ENCODE measurements at regions not wholly inside any gene's neighbourhood (a gene's known extent, or its start where the extent isn't known, plus 50 kb on each side); places are given as distances from the start of the nearest gene placed in this dataset.

- DNase-seq (ENCODE audit: low read depth), result no peak
Observed at GRCh38 chr6:95501032-95501904, 76.1 kb upstream of the MANEA start.

GRCh38 chr6:95503568-95503967, 73.8 kb upstream of the MANEA start:
- no peak for DNase-seq (ENCODE audit: low read depth)

GRCh38 chr6:95511404-95511803, 65.9 kb upstream of the MANEA start:
- DNase-seq (ENCODE audit: low read depth), result no peak

GRCh38 chr6:95515975-95516374, 61.4 kb upstream of the MANEA start:
- no peak for DNase-seq (ENCODE audit: low read depth)

- DNase-seq (ENCODE audit: low read depth), result no peak
Observed at GRCh38 chr6:95517004-95517403, 60.3 kb upstream of the MANEA start.

GRCh38 chr6:95517568-95517967, 59.8 kb upstream of the MANEA start:
- DNase-seq (ENCODE audit: low read depth), result peak; percentile 36

- DNase-seq (ENCODE audit: low read depth), result peak; percentile 61
Observed at GRCh38 chr6:95518630-95519227, 58.6 kb upstream of the MANEA start.

- peak; percentile 93 for DNase-seq (ENCODE audit: low read depth)
Observed at GRCh38 chr6:95519228-95520037, 57.9 kb upstream of the MANEA start.

GRCh38 chr6:95521181-95521580, 56.2 kb upstream of the MANEA start:
- DNase-seq (ENCODE audit: low read depth), result no peak
